Mesothelial cell of epicardium (in vitro differentiated cells): ENCODE measurements at regions not wholly inside any gene's neighbourhood (a gene's known extent, or its start where the extent isn't known, plus 50 kb on each side); places are given as distances from the start of the nearest gene placed in this dataset.
"Not testable (repeated sequence)": the region's sequence is repeated elsewhere in the genome, so short reads cannot be mapped to it uniquely, and the experiment has no call there.

Source experiments
- DNase-seq, 2 experiments: peaks; one replicate each; pipeline ENCODE4 v3.0.0; 2021; ENCODE audit warnings: low spot score in 2 of 2; ENCODE audit not compliant: unreplicated experiment in 2 of 2
- H3K27ac Mint-ChIP-seq: 2 replicates; pipeline ENCODE4 v1.8.0; 2021; ENCODE audit warnings: mixed read lengths
- H3K27me3 Mint-ChIP-seq: 2 replicates; pipeline ENCODE4 v1.8.0; 2021; ENCODE audit warnings: low read depth, mixed read lengths
- H3K36me3 Mint-ChIP-seq: 2 replicates; pipeline ENCODE4 v1.8.0; 2021; ENCODE audit warnings: mixed read lengths
- H3K4me1 Mint-ChIP-seq: 2 replicates; pipeline ENCODE4 v1.8.0; 2021; ENCODE audit warnings: mixed read lengths
- H3K4me3 Mint-ChIP-seq: 2 replicates; pipeline ENCODE4 v1.8.0; 2021; ENCODE audit warnings: mild to moderate bottlenecking, moderate library complexity, mixed read lengths
- H3K9me3 Mint-ChIP-seq: 2 replicates; pipeline ENCODE4 v1.8.0; 2021; ENCODE audit warnings: mixed read lengths
- CTCF ChIP-seq: fragments of 200-600 bp; sonication (generic); IDR thresholded peaks from one replicate; pipeline ENCODE4 v1.5.0; 2021; ENCODE audit warnings: antibody characterized with exemption; ENCODE audit not compliant: unreplicated experiment

GRCh38 chr13:58949646-58950045, 1214.1 kb downstream of the DIAPH3 start:
- H3K27me3 Mint-ChIP-seq, result no peaks in the 10 kb centered on the region
- H3K4me1 Mint-ChIP-seq, result no peaks in the 10 kb centered on the region
- H3K27ac Mint-ChIP-seq, result no peak overlapping the region
- H3K4me3 Mint-ChIP-seq, result no peak overlapping the region
- H3K36me3 Mint-ChIP-seq, result peaks cover 5% of the 10 kb centered on the region
- no peak for DNase-seq
- no peak for TF ChIP-seq CTCF
- peaks cover 46% of the 10 kb centered on the region for H3K9me3 Mint-ChIP-seq

- no peak for TF ChIP-seq CTCF
- Mint-ChIP-seq H3K27me3 (no peaks in the 10 kb centered on the region), H3K36me3 (peaks cover 5% of the 10 kb centered on the region), H3K4me1 (no peaks in the 10 kb centered on the region), H3K9me3 (peaks cover 38% of the 10 kb centered on the region), H3K27ac (no peak overlapping the region), H3K4me3 (no peak overlapping the region)
- no peak for DNase-seq
Measured at GRCh38 chr13:58950911-58951310, 1212.8 kb downstream of the DIAPH3 start.

DNA sequence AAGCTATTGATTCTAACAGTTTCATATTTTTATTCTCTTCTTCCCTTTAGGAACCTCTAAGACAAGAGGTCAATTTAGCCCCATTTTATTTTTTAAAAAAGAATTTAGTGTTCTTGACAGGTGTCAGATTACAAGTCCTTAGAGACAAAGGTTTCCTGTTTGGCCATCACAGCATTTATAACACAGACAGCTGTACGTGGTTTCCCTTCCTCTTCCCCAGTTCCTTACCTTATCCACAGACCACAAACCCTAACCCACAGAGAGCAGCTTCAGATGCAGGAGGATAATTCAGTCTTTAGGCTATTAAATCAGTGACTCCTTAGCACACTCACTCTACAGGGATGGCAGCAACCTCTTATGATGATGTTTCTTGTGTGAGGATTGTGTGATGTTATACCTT, 1210.1 kb downstream of the DIAPH3 start:
- no peak overlapping the region for H3K4me3 Mint-ChIP-seq
- no peaks in the 10 kb centered on the region for H3K27me3 Mint-ChIP-seq
- no peaks in the 10 kb centered on the region for H3K4me1 Mint-ChIP-seq
- peaks cover 29% of the 10 kb centered on the region for H3K9me3 Mint-ChIP-seq
- no peak overlapping the region for H3K27ac Mint-ChIP-seq
- DNase-seq, result no peak
- TF ChIP-seq CTCF, result no peak
- H3K36me3 Mint-ChIP-seq, result peaks cover 5% of the 10 kb centered on the region

- Mint-ChIP-seq H3K27ac (no peak overlapping the region), H3K4me1 (no peaks in the 10 kb centered on the region), H3K27me3 (no peaks in the 10 kb centered on the region), H3K4me3 (no peak overlapping the region), H3K36me3 (no peaks in the 10 kb centered on the region), H3K9me3 (peaks cover 11% of the 10 kb centered on the region)
- TF ChIP-seq CTCF, result no peak
- DNase-seq, result no peak
Measured at GRCh38 chr13:58955546-58956385, 1208.0 kb downstream of the DIAPH3 start.

- not testable (repeated sequence) for H3K4me3 Mint-ChIP-seq, H3K36me3 Mint-ChIP-seq, H3K27me3 Mint-ChIP-seq, H3K4me1 Mint-ChIP-seq, H3K27ac Mint-ChIP-seq, DNase-seq, H3K9me3 Mint-ChIP-seq
Measured at GRCh38 chr13:58958097-58958496, 1205.6 kb downstream of the DIAPH3 start.

GRCh38 chr13:58960888-58961287, 1202.8 kb downstream of the DIAPH3 start:
- Mint-ChIP-seq H3K4me1 (peaks cover 10% of the 10 kb centered on the region), H3K4me3 (no peak overlapping the region), H3K36me3 (no peaks in the 10 kb centered on the region), H3K9me3 (no peaks in the 10 kb centered on the region), H3K27me3 (no peaks in the 10 kb centered on the region), H3K27ac (no peak overlapping the region)
- DNase-seq, result no peak
- no peak for TF ChIP-seq CTCF
